ENCODE measurements at regions not wholly inside any gene's neighbourhood (a gene's known extent, or its start where the extent isn't known, plus 50 kb on each side); places are given as distances from the start of the nearest gene placed in this dataset.
A peak's percentile ranks its signal among the peaks of the same experiment; 100 is the strongest.
"Not testable (repeated sequence)": the region's sequence is repeated elsewhere in the genome, so short reads cannot be mapped to it uniquely, and the experiment has no call there.

DNA sequence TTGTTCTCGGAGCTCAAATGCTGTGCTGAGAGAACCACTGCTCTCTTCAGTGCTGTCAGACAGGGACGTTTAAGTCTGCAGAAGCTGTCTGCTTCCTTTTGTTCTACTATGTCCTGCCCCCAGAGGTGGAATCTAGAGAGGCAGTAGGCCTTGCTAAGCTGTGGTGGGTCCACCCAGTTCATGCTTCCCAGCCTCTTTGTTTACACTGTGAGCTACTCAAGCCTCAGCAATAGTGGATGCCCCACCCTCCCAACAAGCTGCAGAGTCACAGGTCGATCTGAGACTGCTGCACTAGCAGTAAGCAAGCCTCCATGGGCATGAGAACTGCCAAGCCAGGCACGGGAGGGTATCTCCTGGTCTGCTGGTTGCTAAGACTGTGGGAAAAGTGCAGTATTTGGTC, 102.8 kb upstream of the SRD5A2 start:
- FAIRE-seq, ATAC-seq, H3K27ac ChIP-seq, H3K4me3 ChIP-seq, H3K4me1 ChIP-seq, H3K4me2 ChIP-seq, POLR2A ChIA-PET: not testable (repeated sequence)
- WGBS (ENCODE audit: missing lambda C conversion rate) = 4% methylated on average over 4 of the region's 4 CpGs
- peak in 1 of 2 experiments; percentile 40 for DNase-seq (ENCODE audit: low read depth in 1 of 2, low spot score in 1 of 2)
- H3K9me3 ChIP-seq = peaks cover 24% of the 10 kb centered on the region
- CTCF ChIA-PET = interaction anchor here (0.9 to 1.4 kb wide), 3 partner anchors 8 to 12 kb away, joined by 3 read pairs; no protein-coding TSS in a partner anchor

DNA sequence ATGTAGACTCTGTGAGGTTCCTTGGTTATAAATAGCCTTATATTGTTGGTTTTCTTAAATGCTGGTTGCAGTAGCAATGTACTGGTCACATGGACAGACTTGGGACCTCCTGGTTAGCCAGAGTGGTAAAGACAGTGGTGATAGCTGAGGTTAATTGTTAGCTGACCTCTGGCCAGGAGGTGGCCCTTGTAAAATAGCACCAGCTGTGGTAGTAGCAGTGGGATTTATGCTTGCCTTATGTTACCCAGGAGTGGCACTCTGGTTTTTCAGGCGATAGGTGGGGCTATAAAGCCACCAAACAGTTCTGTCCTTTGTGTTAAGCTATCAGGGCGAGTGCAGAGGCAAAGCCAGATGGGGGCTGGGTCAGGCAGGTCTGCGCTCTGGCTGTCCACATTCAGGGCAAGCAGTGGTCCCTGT, 94.8 kb upstream of the SRD5A2 start:
- Histone ChIP-seq H3K27ac (no peak overlapping the region), H3K4me3 (no peak overlapping the region), H3K9me3 (peaks cover 21% of the 10 kb centered on the region; the same call in 1 of the 3 replicates), H3K4me1 (no peaks in the 10 kb centered on the region), H3K4me2 (peak overlapping the region; percentile 29; the same call in 1 of the 3 replicates)
- DNase-seq (ENCODE audit: low read depth in 1 of 2, low spot score in 1 of 2) = peak in 1 of 2 experiments; percentile 55
- ChIA-PET CTCF (interaction anchor here (0.6 to 2.6 kb wide), 9 partner anchors 8 to 857 kb away, joined by 3 to 10 read pairs (median 4); no protein-coding TSS in a partner anchor), POLR2A (no interaction called here)
- FAIRE-seq = no peak
- peak; percentile 96 to 97 for ATAC-seq
- 16% methylated on average over 3 of the region's 3 CpGs for WGBS (ENCODE audit: missing lambda C conversion rate)
- TF ChIP-seq TP53 (CRISPR knock-in tag; IDR thresholded peaks at IDR 0.05) (no peak), SMC3 (IDR thresholded peaks at IDR 0.05) (peak; percentile 42), RAD21 (conservative IDR thresholded peaks at IDR 0.05 in 1 of 2, IDR thresholded peaks at IDR 0.05 in 1 of 2) (peak; percentile 63 to 64)
- TF ChIP-seq, protein P1, sequence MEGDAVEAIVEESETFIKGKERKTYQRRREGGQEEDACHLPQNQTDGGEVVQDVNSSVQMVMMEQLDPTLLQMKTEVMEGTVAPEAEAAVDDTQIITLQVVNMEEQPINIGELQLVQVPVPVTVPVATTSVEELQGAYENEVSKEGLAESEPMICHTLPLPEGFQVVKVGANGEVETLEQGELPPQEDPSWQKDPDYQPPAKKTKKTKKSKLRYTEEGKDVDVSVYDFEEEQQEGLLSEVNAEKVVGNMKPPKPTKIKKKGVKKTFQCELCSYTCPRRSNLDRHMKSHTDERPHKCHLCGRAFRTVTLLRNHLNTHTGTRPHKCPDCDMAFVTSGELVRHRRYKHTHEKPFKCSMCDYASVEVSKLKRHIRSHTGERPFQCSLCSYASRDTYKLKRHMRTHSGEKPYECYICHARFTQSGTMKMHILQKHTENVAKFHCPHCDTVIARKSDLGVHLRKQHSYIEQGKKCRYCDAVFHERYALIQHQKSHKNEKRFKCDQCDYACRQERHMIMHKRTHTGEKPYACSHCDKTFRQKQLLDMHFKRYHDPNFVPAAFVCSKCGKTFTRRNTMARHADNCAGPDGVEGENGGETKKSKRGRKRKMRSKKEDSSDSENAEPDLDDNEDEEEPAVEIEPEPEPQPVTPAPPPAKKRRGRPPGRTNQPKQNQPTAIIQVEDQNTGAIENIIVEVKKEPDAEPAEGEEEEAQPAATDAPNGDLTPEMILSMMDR (IDR thresholded peaks at IDR 0.05) = peak; percentile 48

DNA sequence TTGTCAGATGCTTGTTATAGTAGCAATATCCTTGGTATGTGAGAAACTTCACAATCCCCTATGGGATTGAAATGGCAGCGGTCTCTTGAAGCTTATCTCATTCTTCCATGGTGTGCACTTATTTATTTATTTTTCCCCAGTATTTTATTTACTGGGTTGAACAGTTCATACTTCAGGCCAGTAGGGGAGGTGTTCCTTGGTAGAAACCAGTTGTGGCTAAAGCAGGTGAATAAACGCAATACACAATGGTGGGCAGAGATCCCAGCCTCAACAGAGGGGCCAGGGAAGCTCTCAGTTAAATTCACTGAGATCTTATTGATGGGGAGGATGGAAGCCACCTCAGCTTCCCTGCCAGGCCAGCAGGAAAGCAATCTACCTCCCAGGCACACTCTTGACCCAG, 93.7 kb upstream of the SRD5A2 start:
- Histone ChIP-seq H3K4me2 (no peak overlapping the region), H3K4me1 (no peaks in the 10 kb centered on the region), H3K9me3 (peaks cover 15% of the 10 kb centered on the region; the same call in 1 of the 3 replicates), H3K27ac (no peak overlapping the region), H3K4me3 (no peak overlapping the region)
- CTCF ChIA-PET = interaction anchor here (0.8 to 2.6 kb wide), 4 partner anchors 12 to 162 kb away, joined by 3 to 10 read pairs (median 4); no protein-coding TSS in a partner anchor
- FAIRE-seq (no peak), ATAC-seq (peak; percentile 47 to 76; a peak in 4 of 6 replicates), DNase-seq (ENCODE audit: low read depth in 1 of 2, low spot score in 1 of 2) (no peak)
- POLR2A ChIA-PET = no interaction called here
- WGBS (ENCODE audit: missing lambda C conversion rate) = 41% methylated on average over 2 of the region's 2 CpGs
- TF ChIP-seq HEYL (CRISPR knock-in tag; IDR thresholded peaks at IDR 0.05) = no peak
- TF ChIP-seq RNF2 (IDR thresholded peaks at IDR 0.05; ENCODE audit: borderline replicate concordance, low read depth) = no peak
- no peak for TF ChIP-seq BHLHE40 (IDR thresholded peaks at IDR 0.05; ENCODE audit: low read depth, low read length)
- no peak for TF ChIP-seq EHMT2 (IDR thresholded peaks at IDR 0.05; ENCODE audit: low read depth)
- no peak for TF ChIP-seq EP300 (IDR thresholded peaks at IDR 0.05)
- no peak for TF ChIP-seq ZC3H11A (IDR thresholded peaks at IDR 0.05)
- no peak for TF ChIP-seq TP53 (CRISPR knock-in tag; IDR thresholded peaks at IDR 0.05)
- TF ChIP-seq, protein P2, sequence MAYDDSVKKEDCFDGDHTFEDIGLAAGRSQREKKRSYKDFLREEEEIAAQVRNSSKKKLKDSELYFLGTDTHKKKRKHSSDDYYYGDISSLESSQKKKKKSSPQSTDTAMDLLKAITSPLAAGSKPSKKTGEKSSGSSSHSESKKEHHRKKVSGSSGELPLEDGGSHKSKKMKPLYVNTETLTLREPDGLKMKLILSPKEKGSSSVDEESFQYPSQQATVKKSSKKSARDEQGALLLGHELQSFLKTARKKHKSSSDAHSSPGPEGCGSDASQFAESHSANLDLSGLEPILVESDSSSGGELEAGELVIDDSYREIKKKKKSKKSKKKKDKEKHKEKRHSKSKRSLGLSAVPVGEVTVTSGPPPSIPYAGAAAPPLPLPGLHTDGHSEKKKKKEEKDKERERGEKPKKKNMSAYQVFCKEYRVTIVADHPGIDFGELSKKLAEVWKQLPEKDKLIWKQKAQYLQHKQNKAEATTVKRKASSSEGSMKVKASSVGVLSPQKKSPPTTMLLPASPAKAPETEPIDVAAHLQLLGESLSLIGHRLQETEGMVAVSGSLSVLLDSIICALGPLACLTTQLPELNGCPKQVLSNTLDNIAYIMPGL (CRISPR knock-in tag; IDR thresholded peaks at IDR 0.05; ENCODE audit: borderline replicate concordance) = no peak
- TF ChIP-seq NPAS2 (CRISPR knock-in tag; IDR thresholded peaks at IDR 0.05; ENCODE audit: borderline replicate concordance) = no peak

DNA sequence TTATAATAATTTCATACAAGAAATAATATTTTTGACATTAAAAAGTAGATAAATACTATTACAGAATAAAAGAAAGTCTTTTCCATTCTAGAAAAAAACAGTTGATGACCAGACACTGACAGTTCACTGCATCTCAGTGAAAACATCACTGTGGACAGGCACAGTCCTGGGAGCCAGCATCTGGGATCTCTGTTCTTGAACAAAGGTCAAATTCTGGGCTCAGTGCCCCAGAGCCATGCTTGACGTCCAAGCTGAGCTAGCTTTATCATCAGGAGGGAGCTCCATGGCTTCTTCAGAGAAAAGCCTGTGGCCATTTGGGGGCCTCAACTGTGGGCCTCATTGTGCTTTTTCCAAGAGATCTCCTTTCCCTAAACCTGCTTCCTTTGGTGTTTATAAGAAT, 86.1 kb upstream of the SRD5A2 start:
- no peak for ATAC-seq
- WGBS (ENCODE audit: missing lambda C conversion rate) = 6% methylated on average over 1 of the region's 1 CpG
- no peak overlapping the region for H3K4me3 ChIP-seq
- H3K27ac ChIP-seq = no peak overlapping the region
- FAIRE-seq = no peak
- DNase-seq (ENCODE audit: low read depth in 1 of 2, low spot score in 1 of 2) = no peak
- POLR2A ChIA-PET = no interaction called here
- CTCF ChIA-PET = interaction anchor here (1.8 to 2.0 kb wide), 2 partner anchors 10 to 19 kb away, joined by 4 to 7 read pairs; no protein-coding TSS in a partner anchor
- no peaks in the 10 kb centered on the region; the same call in 2 of the 3 replicates for H3K9me3 ChIP-seq
- H3K4me2 ChIP-seq = no peak overlapping the region
- H3K4me1 ChIP-seq = no peaks in the 10 kb centered on the region
- no peak for TF ChIP-seq HOXB5 (CRISPR knock-in tag; IDR thresholded peaks at IDR 0.05)
- TF ChIP-seq, protein P3, sequence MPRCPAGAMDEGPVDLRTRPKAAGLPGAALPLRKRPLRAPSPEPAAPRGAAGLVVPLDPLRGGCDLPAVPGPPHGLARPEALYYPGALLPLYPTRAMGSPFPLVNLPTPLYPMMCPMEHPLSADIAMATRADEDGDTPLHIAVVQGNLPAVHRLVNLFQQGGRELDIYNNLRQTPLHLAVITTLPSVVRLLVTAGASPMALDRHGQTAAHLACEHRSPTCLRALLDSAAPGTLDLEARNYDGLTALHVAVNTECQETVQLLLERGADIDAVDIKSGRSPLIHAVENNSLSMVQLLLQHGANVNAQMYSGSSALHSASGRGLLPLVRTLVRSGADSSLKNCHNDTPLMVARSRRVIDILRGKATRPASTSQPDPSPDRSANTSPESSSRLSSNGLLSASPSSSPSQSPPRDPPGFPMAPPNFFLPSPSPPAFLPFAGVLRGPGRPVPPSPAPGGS (IDR thresholded peaks at IDR 0.05) = no peak
- TF ChIP-seq CBX2 (IDR thresholded peaks at IDR 0.05; ENCODE audit: borderline replicate concordance, low read depth) = no peak
- no peak for TF ChIP-seq RNF2 (IDR thresholded peaks at IDR 0.05; ENCODE audit: borderline replicate concordance, low read depth)
- TF ChIP-seq ZNF302 (CRISPR knock-in tag; IDR thresholded peaks at IDR 0.05) = no peak
- TF ChIP-seq NFE2L2 (conservative IDR thresholded peaks at IDR 0.05; ENCODE audit: low read length) = no peak
- TF ChIP-seq, protein P4, sequence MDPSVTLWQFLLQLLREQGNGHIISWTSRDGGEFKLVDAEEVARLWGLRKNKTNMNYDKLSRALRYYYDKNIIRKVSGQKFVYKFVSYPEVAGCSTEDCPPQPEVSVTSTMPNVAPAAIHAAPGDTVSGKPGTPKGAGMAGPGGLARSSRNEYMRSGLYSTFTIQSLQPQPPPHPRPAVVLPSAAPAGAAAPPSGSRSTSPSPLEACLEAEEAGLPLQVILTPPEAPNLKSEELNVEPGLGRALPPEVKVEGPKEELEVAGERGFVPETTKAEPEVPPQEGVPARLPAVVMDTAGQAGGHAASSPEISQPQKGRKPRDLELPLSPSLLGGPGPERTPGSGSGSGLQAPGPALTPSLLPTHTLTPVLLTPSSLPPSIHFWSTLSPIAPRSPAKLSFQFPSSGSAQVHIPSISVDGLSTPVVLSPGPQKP (IDR thresholded peaks at IDR 0.05; ENCODE audit: low read depth, low read length) = no peak
- TF ChIP-seq EHMT2 (IDR thresholded peaks at IDR 0.05; ENCODE audit: low read depth) = no peak
- TF ChIP-seq NPAS2 (CRISPR knock-in tag; IDR thresholded peaks at IDR 0.05; ENCODE audit: borderline replicate concordance) = no peak
- TF ChIP-seq TFCP2L1 (CRISPR knock-in tag; IDR thresholded peaks at IDR 0.05) = no peak
- TF ChIP-seq ZSCAN20 (CRISPR knock-in tag; IDR thresholded peaks at IDR 0.05) = no peak
- TF ChIP-seq, protein P1 (IDR thresholded peaks at IDR 0.05) = no peak
- TF ChIP-seq SMC3 (IDR thresholded peaks at IDR 0.05) = no peak

All from A549 (cell line).